Activated effector memory CD4-positive, alpha-beta T cell treated with anti-CD3 and anti-CD28 coated beads, Interleukin-2, amount 50 U/mL, for 16 hours (primary cell): ENCODE measurements at regions not wholly inside any gene's neighbourhood (a gene's known extent, or its start where the extent isn't known, plus 50 kb on each side); places are given as distances from the start of the nearest gene placed in this dataset.
A peak's percentile ranks its signal among the peaks of the same experiment; 100 is the strongest.

Experiments used
- DNase-seq: peaks from one replicate; pipeline ENCODE4 v3.0.0-alpha.2; 2020

GRCh38 chr5:146940295-146940694, 61.7 kb upstream of the PPP2R2B start:
- DNase-seq = no peak

- no peak for DNase-seq
Measured at GRCh38 chr5:146944019-146944418, 65.5 kb upstream of the PPP2R2B start.

- DNase-seq = no peak
Measured at GRCh38 chr5:146944764-146945616, 66.4 kb upstream of the PPP2R2B start.

- DNase-seq = no peak
Measured at GRCh38 chr5:146945617-146946084, 67.1 kb upstream of the PPP2R2B start.

- no peak for DNase-seq
Measured at GRCh38 chr5:146947181-146947941, 68.8 kb upstream of the PPP2R2B start.

- no peak for DNase-seq
Measured at GRCh38 chr5:146948666-146949065, 70.1 kb upstream of the PPP2R2B start.

- DNase-seq = no peak
Measured at GRCh38 chr5:146952168-146952567, 73.6 kb upstream of the PPP2R2B start.

GRCh38 chr5:146956217-146956616, 77.7 kb upstream of the PPP2R2B start:
- no peak for DNase-seq

- DNase-seq = no peak
Measured at GRCh38 chr5:146959360-146959759, 80.8 kb upstream of the PPP2R2B start.

- DNase-seq = no peak
Measured at GRCh38 chr5:146962801-146963355, 84.3 kb upstream of the PPP2R2B start.

- DNase-seq = peak; percentile 68
Measured at GRCh38 chr5:146965761-146966659, 87.5 kb upstream of the PPP2R2B start.

GRCh38 chr5:146967646-146968045, 89.1 kb upstream of the PPP2R2B start:
- no peak for DNase-seq

GRCh38 chr5:146971401-146971800, 92.8 kb upstream of the PPP2R2B start:
- no peak for DNase-seq

GRCh38 chr5:146986469-146986868, 107.9 kb upstream of the PPP2R2B start:
- DNase-seq = no peak

GRCh38 chr5:146993876-146994530, 115.4 kb upstream of the PPP2R2B start:
- DNase-seq = no peak

- no peak for DNase-seq
Measured at GRCh38 chr5:146995878-146996277, 117.3 kb upstream of the PPP2R2B start.

- DNase-seq = no peak
Measured at GRCh38 chr5:147015405-147015804, 136.8 kb upstream of the PPP2R2B start.

- no peak for DNase-seq
Measured at GRCh38 chr5:147017191-147017590, 138.6 kb upstream of the PPP2R2B start.

GRCh38 chr5:147017621-147018020, 139.1 kb upstream of the PPP2R2B start:
- DNase-seq = no peak

- DNase-seq = no peak
Measured at GRCh38 chr5:147018812-147019211, 140.3 kb upstream of the PPP2R2B start.

GRCh38 chr5:147036691-147037245, 158.2 kb upstream of the PPP2R2B start:
- no peak for DNase-seq
